NCI-H1092 (cell line): ENCODE measurements at regions not wholly inside any gene's neighbourhood (a gene's known extent, or its start where the extent isn't known, plus 50 kb on each side); places are given as distances from the start of the nearest gene placed in this dataset.
"Not testable (repeated sequence)": the region's sequence is repeated elsewhere in the genome, so short reads cannot be mapped to it uniquely, and the experiment has no call there.

Source experiments
- DNase-seq: peaks from one replicate; lab custom pipeline; 2025; lab: John Stamatoyannopoulos, UW

DNA sequence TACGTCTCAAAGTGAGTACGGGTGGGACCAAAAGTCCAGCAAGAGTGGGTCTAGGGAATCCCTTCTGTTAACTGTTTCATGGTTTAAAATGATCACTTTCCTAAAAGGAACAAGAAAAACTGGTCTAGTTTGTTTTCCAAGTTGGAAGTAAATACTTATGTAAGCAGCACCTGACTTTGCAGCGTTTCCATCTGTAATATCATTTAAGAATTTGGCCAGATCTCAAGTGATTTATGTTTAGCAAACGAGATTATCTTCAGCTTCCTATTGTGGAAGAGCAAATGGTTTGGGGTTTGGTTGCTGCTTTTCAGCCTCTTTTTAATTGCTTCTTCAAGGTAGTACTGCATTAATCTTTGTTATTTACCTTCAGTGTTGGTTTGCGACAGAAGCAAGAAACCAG, 50.4 kb downstream of the FHIP1A start:
- DNase-seq, result no peak

DNA sequence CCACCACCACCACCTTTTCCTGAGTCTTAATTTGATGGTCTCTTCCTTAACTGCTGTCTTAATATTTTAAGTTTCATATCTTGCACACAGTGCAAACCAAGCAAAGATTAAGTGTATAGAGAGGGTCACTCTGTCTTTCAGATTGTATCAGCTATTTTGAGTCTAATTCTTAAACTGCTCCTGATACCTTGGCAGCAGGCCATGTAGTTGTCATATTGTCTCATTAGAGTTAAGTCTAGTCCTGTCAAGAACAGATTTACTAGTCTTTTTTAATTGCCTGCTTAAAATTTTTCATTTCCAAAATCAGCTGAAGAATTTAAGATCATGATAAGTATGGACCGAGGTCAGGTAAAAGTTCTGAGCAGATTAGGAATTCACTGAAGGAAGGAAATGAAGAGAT, 51.5 kb downstream of the FHIP1A start:
- no peak for DNase-seq

DNA sequence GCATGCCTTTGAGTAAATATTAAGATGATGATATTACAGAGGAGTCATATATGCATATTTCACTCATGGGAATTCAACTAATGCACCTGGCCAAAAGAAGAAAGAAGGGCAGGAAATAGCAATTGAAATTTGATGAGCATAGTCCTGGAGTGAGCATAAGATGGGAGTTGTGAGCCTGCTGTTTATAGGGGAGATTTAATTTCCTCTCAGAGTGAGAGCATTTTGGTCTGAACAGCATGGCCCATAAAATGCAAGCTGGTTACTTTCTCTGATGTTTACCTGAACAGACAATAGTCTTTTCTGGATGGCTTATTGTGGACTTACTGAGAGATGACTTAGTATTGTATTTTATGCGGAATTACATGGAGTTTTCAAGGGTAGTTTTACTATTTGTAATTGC, 53.6 kb downstream of the FHIP1A start:
- no peak for DNase-seq

DNA sequence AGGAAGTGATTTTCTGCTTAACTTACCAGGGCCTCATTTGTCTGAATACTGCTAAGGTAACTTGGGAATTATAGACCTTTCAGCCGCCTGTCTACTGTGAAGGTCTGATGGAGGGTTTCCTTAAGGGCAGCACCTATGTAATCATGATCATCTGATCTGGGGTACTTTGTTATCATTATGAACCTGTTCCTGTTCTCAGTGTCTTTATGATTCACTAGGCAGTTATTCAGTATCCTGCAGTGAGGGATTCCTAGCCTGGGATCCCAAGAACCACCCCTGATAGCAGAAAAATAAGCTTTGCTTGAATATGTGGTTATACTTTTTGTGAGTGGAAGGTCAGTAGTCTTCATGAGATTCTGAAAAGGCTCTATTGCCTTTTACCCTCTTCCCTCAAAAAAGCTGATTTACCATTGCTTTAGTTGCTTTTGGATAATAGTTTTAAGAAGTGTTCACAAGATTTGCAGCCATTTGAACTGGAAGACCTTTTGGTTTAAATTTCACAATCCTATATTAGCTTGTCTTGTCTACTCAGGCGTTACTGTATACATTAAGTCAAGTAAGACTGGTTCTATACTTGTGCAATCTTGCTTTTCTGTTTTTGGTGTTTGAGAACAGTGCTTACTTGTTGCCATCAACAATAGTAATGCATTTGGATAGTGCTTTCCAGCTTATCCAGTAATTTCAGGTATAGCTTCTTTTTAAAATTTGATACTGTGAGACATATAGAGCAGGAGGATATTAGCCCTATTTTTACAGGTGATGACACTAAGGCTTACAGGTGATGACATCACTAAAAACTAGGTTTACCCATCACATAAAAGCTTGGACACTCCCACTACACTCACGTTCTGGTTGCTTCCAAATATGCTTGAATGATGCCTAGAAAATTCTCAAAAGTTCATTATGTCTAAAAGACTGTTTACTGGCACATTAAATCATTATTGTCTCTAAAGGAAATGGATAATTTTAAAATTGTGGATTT, 60.0 kb downstream of the FHIP1A start:
- DNase-seq, result no peak

DNA sequence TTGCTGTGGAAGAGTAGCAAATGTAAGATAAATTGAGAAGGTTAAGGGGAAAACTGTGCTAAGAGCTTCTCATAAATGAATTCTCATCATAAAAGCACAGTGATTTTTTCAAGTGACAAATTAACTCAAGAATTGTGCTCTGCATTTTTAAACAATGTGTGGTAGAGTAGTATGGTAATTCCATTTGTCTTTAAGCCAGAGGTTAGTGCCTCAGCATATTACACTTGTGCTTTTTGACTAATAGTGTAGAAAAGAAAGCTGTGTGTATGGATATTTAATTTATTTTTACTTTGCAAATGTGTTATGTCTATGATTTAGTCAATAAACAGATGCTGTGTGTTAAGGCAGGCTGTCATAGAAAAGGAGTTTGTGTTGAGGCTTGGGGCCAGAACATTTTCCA, 61.0 kb downstream of the FHIP1A start:
- no peak for DNase-seq

DNA sequence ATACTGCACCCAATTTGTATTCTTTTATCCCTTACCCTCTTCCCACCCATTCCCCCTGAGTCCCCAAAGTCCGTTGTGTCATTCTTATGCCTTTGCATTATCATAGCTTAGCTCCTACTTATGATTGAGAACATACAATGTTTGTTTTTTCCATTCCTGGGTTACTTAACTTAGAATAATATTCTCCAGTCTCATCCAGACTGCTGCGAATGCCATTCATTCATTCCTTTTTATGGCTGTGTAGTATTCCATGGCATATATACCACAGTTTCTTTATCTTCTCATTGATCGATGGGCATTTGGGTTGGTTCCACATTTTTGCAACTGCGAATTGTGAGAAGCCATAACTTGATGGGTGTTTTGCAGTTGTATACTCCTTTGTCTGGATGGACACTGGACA, 62.8 kb downstream of the FHIP1A start:
- no peak for DNase-seq

DNA sequence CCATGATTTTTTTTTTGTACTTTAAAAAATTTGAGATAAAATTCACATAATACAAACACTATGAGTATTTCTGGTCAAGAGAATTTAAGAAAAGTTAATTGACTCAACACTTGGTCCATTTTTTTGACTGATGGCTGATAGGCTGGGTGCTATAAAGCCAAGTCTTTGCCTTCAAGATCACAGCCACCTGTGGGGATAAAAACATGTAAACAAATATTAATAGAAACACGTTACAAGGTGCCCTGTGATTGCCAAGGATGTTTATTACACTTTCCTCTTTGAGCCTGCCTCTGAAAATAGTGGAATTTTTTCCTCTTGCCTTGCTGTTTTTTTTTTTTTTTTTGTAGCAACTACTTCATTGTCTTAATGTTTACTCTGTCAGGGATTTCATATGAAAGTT, 63.3 kb downstream of the FHIP1A start:
- DNase-seq, result no peak

DNA sequence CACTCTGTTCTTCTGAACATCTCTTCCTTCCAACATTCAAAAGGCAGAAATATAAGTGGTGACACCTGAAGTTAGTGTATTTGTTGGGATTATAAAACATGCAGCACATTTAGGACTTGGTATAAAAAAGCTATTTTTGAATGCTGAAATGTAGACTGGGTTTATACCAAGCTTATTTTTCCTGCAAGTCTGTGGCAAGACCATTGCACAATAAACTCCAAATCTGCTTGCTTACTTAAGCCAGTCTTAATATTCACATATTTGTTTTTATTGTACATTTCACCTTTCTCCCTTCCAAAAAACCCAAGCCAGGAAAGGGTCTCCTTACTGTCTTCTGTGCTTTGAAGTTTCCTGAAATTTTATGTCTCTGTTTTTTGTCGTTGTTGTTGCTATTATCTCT, 63.7 kb downstream of the FHIP1A start:
- DNase-seq, result no peak

DNA sequence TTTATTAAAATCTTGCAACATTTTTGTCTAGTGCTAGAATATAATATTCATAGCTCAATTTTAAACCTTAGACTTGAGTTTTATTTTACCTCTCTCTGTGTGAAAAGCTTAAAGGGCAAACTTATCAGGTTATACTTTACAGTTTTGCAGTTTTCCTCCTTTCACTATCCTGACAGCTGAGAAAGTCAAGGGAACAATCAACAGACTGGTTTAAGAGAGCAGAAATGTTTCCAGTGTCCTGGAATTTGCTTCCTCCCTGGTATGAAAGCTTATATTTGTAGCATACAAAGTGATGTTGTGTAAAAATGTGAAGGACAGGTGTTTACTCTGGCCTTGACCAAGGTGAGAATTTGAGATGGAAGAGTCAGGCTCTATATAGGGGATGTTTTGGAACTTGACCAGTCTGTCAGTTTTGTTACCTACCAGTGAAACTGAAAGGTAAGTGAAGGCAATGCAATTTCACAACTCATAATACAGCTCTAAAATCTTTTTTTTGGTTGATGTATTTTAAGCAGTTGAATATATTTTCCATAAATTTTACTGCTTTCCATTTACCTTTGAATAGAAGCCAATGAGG, 64.6 kb downstream of the FHIP1A start:
- no peak for DNase-seq

DNA sequence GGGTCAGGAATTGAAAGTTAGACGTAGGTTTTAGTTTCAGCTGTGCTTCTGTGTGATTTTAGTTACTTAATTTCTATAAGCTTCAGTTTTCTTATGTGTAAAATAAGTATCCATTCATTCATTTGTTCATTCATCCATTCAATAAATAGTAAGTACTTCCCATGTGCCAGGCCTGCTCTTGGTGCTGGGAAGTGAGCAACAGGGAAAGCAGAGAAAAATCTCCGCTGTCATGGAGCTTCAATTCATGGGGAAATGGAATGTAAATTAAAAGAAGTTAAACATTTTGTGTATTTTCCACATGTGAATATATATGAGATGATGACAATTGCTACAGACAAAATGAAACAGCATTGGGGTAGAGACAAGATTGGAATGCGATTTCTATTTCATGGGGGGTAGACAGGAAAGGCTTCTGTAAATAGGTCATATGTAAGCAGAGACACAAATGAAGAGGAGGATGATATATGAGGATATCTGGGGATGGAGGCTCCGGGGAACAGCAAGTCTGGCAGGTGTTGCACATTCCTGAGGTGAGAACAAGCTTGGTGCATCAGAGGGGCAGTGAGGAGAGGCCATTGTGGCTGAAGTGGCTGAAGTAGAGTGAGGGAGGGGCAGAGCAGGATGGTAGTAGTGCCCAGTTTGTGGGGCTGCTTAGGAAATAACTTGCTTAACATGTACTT, 66.2 kb downstream of the FHIP1A start:
- DNase-seq, result no peak

DNA sequence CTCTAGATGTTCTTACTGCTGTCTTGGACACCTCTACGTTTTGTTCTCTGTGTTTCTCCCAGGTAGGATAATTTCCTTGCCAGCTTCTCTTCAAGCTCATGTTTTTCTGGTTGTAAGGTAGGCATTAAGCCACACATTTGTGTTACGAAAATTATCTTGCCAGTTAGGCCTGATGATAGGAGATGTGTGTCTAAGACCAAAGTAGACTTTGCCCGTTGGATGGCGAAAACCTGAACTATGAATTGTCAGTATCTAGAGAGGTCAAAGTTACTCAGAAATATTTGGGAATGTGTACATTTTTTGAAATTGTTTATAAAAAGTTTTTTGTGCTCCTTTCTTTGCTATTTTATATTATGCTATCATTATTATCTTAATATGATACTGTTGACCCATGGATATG, 72.8 kb downstream of the FHIP1A start:
- DNase-seq, result no peak

DNA sequence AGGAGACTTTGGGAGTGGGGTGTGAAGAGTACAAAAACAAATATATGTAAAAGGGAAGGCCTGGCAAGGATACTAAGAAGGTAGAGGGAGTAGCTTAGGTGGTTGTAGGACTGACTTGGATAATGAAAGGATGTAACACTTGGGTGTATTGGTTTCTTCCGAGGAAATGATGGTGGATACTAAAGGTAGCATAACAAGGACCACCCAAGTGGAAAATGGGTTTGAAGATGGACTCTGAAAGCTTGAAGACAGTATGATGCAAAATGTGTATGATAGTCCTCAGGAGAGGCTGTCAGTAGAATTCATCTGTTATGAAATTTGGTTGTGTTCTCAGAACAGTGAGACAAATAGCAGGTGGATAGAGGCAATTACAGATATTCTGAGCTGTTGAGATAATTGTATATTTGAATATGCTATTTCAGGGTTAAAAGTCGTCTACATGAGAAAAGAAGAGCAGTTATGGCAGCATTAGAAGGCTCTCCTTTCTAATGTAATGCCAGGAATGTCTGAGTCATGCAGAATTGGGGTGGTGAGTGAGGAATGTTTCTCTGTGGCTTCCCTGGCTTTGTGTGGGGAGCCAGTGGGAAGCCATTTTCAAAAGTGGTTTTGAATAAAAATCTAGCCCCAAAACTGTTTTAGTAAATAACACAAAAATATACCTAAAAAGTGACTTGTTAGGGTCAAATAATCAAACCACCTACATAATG, 75.6 kb downstream of the FHIP1A start:
- DNase-seq, result no peak

DNA sequence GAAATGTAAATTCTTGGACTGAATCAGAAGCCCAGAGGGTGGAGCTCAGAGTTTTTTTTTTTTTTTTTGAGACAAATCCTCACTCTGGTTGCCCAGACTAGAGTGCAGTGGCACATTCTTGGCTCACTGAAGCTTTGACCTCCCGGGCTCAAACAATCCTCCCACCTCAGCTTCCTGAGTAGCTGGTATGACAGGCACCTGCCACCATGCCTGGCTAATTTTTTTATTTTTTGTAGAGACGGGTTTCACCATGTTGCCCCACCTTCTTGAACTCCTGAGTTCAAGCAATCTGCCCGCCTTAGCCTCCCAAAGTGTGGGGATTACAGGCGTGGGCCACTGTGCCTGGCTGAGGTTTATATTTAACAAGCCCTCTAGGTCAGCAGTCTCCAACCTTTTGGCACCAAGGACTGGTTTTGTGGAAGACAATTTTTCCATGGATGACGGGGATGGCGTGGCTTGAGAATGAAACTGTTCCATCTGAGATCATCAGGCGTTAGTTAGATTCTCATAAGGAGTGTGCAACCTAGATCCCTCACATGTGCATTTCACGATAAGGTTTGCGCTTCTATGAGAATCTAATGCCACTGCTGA, 76.7 kb downstream of the FHIP1A start:
- DNase-seq, result no peak

DNA sequence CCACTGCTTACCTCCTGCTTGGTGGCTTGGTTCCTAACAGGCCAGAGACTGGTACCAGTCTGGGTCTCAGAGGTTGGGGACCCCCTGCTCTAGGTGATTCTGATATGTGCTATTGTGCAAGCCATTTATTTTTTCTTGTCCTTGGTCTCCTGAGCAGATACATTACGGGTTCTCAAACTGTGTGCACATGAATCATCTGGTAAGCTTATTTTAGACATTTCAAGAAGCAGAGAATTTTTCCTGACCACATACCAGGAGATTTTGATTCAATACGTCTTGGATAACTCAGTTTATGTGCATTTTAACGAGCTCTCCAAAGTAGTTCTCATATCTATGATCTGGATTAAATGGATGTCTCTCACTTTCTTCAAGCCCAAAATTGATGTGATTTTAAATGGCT, 77.2 kb downstream of the FHIP1A start:
- no peak for DNase-seq

DNA sequence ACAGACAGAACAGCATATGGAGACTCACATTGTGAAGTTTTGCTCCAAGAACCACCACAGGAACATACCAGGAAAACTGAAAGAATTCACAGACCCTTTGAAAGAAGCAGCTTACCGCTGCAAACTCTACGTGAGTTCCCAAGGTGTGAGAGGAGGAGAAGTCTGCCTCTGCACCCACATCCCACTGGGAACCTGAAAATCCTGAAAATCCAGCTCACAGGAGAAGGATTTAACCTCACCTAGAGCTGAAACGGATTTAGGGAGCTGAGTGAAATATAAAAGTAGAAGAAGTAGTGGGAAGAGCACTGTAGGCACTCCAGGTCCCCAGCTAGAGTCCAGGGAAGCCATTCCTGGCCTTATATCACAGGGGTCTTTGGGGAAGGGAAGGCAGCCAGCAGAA, 80.0 kb downstream of the FHIP1A start:
- DNase-seq, result no peak

DNA sequence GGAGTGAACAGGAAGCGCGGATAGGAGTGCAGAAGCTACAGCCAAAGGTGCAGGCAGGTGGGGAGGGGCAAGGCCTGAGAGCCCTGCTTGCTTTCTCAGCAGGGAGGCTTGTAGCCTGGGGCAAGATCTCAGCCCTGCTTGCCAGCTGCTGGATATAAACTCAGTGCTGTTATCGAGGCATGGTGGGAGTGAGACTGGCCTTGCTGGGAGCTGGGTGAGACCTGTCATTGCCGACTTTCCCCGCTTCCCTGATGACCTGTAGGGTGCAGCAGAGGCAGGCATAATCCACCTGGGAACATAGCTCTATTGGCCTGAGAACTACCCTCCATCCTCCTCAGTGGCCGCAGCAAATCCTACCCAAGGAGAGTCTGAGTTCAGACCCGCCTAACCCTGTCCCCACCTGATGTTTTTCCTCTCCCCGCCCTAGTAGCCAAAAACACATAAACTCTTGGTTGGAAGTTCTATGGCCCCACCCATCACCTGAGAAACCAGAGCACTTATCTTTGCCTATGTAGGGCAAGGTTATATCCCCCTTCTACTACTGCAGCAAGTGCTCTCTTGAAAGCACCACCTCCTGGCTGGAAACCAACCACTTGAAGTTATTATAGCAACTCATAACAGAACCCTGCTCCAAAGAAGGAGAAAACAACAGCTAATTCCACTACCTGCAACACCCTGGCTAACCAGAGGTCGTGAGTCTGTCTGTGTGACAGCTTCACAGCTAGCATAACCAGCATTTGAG, 80.7 kb downstream of the FHIP1A start:
- no peak for DNase-seq

DNA sequence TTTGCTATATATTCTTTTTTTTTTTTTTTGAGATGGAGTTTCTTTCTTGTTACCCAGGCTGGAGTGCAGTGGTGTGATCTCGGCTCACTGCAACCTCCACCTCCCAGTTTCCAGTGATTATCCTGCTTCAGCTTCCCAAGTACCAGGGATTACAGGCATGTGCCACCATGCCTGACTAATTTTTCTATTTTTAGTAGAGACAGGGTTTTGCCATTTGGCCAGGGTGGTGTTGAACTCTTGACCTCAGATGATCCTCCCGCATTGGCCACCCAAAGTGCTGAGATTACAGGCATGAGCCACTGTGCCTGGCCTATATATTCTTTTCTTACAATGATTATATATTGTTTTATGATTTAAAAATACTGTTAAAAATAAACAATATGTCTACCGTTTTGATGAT, 86.6 kb downstream of the FHIP1A start:
- not testable (repeated sequence) for DNase-seq

DNA sequence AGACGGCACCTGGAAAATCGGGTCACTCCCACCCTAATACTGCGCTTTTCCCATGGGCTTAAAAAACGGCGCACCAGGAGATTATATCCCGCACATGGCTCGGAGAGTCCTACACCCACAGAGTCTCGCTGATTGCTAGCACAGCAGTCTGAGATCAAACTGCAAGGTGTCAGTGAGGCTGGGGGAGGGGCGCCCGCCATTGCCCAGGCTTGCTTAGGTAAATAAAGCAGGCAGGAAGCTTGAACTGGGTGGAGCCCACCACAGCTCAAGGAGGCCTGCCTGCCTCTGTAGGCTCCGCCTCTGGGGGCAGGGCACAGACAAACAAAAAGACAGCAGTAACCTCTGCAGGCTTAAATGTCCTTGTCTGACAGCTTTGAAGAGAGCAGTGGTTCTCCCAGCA, 102.6 kb downstream of the FHIP1A start:
- DNase-seq, result not testable (repeated sequence)

DNA sequence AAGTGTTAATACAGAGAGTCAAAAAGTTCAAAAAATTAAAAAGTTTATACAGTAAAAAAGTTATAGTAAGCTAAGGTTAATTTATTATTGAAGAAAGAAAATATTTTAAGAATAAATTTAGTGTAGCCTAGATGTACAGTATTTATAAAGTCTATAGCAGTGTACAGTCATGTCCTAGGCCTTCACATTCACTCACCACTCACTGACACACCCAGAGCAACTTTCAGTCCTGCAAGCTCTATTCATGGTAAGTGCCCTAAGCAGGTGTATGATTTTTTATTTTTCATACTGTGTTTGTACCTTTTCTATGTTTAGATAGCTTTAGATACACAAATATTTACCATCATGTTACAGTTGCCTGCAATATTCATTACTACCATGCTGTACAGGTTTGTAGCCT, 108.9 kb downstream of the FHIP1A start:
- DNase-seq, result no peak

DNA sequence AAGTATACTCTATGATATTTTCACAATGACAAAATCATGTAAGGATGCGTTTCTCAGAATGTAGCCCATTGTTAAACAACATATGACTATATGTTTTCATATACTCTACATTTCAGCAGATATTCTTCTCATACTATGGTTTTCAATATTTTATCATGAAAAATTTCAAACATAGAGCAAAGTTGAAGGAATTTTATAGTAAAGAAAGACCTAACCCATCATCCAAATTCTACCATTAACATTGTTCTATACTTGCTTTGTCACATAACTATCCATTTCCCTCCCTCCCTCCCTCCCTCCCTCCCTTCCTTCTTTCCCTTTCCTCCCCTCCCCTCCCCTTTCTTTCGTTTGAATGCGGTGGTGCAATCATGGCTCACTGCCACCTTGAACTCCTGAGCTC, 109.4 kb downstream of the FHIP1A start:
- DNase-seq, result no peak

DNA sequence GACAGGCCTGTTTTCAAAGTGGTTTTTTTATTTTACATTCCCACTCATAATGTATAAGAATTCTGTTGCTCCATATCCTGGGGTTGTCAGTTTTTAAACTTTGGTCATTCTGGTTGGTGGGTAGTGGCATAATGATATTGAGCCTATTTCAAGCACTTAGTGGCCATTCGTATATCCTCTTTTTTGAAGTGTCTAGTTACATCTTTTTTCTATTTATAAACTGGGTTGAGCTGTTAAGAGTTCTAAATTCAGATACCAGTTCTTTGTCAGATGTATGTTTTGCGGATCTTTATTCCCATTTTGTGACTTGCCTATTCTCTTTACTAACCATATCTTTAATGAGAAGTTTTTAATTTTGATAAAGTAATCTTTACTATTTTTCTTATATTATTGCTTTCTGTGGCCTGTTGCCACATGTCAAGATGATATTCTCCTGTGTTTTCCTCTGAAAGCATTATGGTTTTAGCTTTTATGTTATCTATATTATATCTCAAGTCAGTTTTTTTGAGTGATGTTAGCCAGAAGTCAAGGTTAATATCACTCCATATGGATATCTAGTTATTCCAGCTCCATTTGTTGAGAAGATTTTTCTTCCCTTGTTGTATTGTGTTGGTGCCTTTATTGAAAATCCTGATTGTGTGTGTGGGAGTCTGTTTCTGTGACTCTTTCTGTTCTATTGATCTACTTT, 110.9 kb downstream of the FHIP1A start:
- no peak for DNase-seq
